GM18498 (cell line): ENCODE measurements at regions not wholly inside any gene's neighbourhood (a gene's known extent, or its start where the extent isn't known, plus 50 kb on each side); places are given as distances from the start of the nearest gene placed in this dataset.
"Not testable (repeated sequence)": the region's sequence is repeated elsewhere in the genome, so short reads cannot be mapped to it uniquely, and the experiment has no call there.

Experiments used
- ATAC-seq: cut with Tn5 transposase; IDR thresholded peaks from one replicate; pipeline ENCODE4 v1.9.1; 2021; ENCODE audit warnings: mild to moderate bottlenecking, moderate library complexity; ENCODE audit not compliant: unreplicated experiment

DNA sequence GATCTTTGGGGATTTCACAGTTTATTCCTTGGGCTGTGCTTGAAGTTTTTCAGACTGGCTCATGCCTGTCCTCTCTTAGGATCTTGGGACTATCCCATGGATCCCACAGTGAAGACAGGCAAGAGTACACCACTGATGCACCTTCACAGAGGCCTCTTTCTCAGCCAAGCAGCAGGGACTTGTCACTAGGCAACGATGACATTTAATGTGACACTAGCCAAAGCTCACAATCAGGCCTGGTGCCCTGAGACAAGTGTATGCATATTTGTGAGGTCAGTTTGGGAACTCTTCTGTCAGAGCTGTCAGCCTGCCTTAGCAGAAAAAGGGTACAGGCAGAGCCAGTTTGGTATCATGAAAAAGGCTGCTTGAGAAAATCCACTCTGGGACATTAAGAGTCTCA lies 68.7 kb downstream of the RBMY1F start:
- ATAC-seq, result not testable (repeated sequence)

DNA sequence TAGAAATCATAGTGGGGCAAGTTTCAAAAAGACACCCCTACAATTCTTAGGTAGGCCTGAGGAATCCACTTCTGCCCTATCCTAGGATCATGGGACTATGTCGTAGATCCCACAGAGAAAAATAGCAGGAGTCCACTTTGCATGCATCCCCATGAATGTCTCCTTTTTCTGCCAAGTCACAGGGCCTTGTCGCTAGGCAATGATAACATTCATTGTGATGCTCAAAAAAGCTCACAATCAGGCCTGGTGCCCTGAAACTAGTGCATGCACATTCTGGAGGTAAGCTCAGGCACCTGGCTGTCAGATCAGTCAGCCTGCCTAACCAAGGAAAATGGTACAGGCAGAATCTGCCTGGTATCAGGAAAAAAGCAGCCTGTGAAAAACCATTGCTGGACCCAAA lies 74.6 kb downstream of the RBMY1F start:
- not testable (repeated sequence) for ATAC-seq

DNA sequence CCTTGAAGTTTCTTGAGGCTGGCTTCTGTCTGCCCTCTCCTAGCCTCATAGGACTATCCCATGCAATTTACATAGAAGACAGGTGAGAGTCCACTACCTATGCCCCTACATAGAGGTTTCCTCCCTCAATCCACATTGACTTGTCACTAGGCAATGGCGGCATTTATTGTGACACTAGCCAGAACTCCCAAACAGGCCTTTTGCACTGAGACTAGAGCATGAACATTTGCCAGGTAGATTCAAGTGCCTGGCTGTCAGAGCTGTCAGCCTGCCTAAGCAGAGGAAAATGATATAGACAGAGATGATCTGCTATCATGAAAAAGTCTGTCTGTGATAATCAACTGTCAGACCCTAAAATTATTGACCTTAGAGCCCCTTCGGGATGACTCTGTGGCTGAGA lies 81.2 kb downstream of the RBMY1F start:
- not testable (repeated sequence) for ATAC-seq

DNA sequence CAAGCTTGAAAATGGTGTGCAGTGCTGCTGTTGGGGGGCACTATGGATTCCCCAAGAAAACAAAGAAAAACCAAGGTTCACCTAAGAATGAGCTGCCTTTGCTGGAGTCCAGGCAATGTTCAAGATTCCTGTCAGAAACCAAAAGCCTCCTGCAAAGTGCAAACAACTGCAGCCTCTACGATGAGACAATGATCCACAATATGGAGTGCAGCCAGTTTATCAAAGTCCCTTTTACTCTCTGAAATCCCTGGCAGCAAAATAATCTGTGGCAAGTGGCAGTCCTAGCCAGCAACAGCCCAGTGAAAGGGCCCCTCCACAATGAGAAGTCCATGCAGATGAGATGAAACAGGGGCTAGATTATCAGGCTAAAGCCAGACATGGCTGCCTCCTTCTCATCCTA lies 85.4 kb downstream of the RBMY1F start:
- not testable (repeated sequence) for ATAC-seq

DNA sequence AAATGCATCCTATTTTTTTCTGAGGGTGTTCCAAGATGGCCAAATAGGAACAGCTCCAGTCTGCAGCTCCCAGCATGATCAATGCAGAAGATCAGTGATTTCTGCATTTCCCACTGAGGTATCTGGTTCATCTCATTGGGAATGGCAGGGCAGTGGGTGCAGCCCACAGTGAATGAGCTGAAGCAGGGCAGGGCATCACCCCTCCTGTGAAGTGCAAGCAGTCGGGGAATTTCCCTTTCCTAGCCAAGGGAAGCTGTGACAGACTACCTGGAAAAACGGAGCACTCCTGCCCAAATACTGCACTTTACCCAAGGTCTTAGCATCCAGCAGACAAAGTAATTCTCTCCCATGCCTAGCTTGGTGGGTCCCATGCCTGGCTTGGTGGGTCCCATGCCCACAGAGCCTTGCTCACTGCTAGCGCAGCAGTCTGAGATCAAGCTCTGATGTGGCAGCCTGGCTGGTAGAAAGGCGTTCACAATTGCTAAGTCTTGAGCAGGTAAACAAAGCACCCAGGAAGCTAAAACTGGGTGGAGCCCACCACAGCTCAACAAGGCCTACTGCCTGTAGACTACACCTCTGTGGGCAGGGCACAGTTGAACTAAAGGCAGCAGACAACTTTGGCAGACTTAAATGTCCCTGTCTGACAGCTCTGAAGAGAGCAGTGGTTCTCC lies 96.6 kb downstream of the RBMY1F start:
- not testable (repeated sequence) for ATAC-seq

DNA sequence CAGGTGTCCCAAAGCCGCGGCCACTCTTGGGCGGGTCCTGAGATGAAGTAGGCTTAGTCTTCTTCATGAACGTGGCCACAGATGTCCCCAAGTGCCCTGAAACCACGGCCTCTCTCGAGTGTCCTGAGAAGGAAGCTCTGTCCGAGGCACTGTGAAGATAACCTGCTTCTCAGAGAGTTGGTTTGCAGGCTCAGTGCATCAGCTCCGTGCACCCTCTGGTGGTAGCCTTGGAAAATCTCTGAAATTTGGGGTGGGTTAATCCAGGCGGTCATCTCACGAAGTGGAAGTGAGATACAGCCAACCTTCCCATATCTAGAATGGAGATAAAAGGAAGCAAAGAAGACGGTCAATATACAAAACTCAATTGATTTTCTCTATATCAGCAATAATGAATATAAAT lies 110.5 kb downstream of the RBMY1F start:
- ATAC-seq, result not testable (repeated sequence)

DNA sequence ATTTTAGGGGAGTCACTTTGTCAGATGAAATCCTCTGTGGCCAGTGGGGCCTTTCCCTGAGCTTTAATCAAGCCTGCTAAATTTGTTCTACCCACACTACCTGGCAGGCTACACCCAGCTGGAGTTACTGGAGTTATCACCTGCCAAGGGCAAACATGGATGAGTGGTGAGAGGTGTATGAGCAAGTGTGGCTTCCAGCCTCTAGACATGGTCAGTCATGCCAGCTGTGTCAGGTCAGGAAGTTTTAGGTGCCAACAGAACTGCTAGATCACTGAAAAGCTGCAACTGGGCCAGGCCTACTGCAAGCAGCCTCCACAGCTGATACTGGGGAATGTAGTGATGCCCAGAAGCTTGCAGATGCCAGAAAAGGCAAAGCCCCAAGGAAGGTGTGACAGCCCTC lies 122.6 kb downstream of the RBMY1F start:
- not testable (repeated sequence) for ATAC-seq

DNA sequence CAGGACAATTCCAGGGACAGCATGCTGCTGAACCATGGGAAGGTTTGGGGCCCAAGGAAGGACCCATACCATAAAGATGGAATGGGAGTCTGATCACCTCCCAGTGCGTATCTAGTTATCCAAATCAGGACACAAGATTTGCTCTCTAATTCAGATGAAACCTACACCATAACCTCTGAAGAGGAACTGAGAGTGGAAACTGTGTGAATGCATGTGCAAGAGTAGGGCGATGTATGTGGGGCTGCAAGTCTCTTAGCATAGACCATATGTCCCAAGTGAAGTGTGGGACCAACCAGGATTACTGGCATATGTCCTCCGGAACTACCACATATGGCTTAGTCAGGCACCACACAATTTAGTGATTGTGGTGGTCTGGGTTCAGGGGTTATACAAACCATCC lies 95.2 kb upstream of the RBMY1E start:
- ATAC-seq, result peak; percentile 58

DNA sequence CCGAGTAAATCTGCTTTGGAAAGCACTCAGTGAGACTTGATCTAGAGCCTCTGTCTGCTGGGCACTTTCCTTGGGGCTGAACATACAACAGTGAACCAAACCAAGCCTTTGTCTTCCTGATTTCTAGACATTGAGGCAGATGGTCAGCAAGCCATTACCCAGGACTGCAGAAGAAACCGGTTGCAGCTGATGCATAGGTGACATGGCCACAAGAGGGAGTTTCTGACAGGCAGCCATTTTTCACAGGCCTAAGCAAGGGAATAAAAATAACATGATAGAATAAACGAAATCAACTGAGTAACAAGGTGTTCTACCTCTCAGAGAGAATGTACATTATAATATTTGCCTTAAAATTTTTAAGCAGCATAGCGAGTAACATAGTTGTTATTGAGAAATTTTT lies 83.3 kb upstream of the RBMY1E start:
- ATAC-seq, result not testable (repeated sequence)

DNA sequence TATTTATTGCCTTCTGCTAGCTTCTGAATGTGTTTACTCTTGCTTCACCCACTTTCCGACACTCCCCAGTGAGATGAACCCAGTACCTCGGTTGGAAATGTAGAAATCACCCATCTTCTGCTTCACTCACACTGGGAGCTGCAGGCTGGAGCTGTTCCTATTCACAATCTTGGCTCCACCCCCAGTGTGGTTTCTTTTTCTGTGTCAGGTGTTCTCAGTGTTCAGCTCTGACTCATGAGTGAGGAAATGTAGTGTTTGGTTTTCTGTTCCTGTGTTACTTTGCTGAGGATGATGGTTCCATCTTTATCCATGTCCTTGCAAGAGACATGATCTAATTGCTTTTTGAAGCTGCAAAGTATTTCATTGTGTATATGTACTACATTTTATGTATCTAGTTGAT lies 69.4 kb upstream of the RBMY1E start:
- peak; percentile 69 for ATAC-seq

DNA sequence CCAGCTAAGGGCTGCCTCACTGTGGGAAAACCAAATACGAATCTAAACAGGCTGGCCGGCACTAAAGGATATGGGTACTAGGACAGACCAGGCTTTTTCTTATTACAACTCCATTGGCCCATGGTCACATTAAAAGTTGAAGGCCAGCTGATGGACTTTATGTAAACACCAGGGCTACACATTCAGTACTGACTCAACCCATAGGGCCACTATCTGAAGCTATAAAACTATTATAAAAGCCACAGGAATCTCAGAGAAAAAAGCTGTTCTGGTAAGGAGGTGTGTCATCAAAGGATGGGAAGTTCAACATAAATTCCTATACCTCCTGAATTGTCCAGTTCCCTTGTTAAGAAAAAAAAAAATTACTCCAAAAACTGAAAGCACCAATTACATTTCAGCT lies 63.1 kb upstream of the RBMY1E start:
- not testable (repeated sequence) for ATAC-seq

DNA sequence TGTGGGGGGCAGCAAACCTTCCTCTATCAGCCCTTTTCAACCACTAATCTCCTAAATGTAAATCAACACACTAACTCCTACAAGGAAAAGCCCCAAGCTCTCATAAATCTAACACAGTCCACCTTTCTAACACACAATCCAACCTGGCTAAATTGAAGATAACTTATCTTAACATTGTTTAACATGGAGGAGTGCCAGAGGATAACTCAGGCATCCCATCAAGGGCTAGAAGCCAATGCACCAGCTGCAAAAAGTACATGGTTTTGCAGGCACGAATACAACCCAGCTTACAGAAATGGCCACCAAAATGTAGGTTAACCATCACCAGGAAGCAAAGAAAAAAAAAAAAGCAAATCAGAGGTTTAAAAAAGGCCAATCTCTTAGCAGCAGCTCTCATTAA lies 62.5 kb upstream of the RBMY1E start:
- not testable (repeated sequence) for ATAC-seq

DNA sequence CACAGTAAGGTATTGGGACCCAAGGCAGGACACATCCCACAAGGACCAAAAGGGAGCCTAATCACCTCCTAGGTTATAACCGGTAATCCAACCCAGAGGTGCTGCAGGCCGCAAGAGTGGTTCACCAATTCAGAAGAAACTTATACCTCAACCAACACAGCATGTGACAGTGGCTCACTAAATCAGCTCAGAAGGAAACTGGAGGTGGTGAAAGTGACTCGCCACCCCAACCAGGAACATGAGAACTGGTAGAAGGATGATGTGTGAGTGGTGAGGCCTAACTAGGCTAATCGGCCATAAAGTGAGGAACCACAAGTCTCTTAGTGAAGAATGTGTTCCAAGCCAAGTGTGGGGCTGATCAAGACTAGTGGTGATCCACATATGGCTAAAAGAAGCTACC lies 61.3 kb upstream of the RBMY1E start:
- not testable (repeated sequence) for ATAC-seq

DNA sequence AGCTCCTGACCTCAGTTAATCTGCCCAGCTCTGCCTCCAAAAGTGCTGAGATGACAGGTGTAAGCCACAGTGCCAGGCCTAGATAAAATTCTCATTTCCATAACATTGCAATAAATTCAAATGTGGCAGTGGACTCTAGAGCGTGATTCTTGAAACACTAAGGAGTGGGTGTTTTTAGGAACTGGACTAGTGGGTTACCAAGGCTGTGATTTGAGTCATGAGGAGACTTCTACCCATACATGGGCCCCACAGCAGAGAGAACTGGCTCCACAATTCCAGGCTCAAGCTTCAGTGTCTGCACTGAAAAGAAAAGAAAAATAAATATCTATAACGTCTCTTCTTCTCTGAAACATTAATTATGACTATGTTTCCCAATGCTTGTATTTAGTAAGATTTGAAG lies 60.4 kb upstream of the RBMY1E start:
- not testable (repeated sequence) for ATAC-seq
